Ishikawa (cell line): ENCODE measurements at regions not wholly inside any gene's neighbourhood (a gene's known extent, or its start where the extent isn't known, plus 50 kb on each side); places are given as distances from the start of the nearest gene placed in this dataset.

Experiments used
- CREB1 ChIP-seq: IDR thresholded peaks from 2 replicates; pipeline ENCODE4 v1.6.1; 2012; ENCODE audit warnings: low read depth
- EP300 ChIP-seq: IDR thresholded peaks from 2 replicates; pipeline ENCODE4 v1.6.1; 2012; ENCODE audit warnings: borderline replicate concordance
- FOXM1 ChIP-seq: IDR thresholded peaks from 2 replicates; pipeline ENCODE4 v1.6.1; 2012; ENCODE audit warnings: low read depth, borderline replicate concordance
- NFIC ChIP-seq: IDR thresholded peaks from 2 replicates; pipeline ENCODE4 v1.6.1; 2012
- TCF12 ChIP-seq: IDR thresholded peaks from 2 replicates; pipeline ENCODE4 v1.6.1; 2012; ENCODE audit warnings: low read depth
- YY1 ChIP-seq: IDR thresholded peaks from 2 replicates; pipeline ENCODE4 v1.6.1; 2012; ENCODE audit warnings: low read depth
- TF ChIP-seq, protein P1 (sequence below): IDR thresholded peaks from 2 replicates; pipeline ENCODE4 v1.6.1; 2012; ENCODE audit warnings: low read depth, mild to moderate bottlenecking
- TF ChIP-seq, protein P2 (sequence below): IDR thresholded peaks from 2 replicates; pipeline ENCODE4 v1.6.1; 2012

DNA sequence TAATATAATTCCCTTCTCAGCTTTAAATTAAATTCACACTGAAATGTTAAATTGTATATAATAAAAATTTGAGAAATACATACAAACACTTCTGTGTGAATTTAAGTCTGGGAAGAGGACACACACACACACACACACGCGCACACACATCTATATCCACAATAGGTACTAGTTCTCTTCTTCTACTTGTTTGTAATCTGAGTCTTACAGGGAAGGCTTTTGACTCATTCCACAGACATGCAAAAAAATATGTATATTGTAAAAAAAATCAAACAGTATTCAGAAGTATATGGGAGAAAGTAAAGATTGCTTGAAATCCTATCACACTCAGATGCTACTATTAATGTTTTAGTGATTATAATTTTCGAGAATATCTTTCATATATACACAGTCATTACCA is 276.2 kb downstream of the MDFIC start:
- TF ChIP-seq EP300 = no peak
- no peak for TF ChIP-seq YY1
- no peak for TF ChIP-seq FOXM1
- TF ChIP-seq TCF12 = no peak
- TF ChIP-seq, protein P1, sequence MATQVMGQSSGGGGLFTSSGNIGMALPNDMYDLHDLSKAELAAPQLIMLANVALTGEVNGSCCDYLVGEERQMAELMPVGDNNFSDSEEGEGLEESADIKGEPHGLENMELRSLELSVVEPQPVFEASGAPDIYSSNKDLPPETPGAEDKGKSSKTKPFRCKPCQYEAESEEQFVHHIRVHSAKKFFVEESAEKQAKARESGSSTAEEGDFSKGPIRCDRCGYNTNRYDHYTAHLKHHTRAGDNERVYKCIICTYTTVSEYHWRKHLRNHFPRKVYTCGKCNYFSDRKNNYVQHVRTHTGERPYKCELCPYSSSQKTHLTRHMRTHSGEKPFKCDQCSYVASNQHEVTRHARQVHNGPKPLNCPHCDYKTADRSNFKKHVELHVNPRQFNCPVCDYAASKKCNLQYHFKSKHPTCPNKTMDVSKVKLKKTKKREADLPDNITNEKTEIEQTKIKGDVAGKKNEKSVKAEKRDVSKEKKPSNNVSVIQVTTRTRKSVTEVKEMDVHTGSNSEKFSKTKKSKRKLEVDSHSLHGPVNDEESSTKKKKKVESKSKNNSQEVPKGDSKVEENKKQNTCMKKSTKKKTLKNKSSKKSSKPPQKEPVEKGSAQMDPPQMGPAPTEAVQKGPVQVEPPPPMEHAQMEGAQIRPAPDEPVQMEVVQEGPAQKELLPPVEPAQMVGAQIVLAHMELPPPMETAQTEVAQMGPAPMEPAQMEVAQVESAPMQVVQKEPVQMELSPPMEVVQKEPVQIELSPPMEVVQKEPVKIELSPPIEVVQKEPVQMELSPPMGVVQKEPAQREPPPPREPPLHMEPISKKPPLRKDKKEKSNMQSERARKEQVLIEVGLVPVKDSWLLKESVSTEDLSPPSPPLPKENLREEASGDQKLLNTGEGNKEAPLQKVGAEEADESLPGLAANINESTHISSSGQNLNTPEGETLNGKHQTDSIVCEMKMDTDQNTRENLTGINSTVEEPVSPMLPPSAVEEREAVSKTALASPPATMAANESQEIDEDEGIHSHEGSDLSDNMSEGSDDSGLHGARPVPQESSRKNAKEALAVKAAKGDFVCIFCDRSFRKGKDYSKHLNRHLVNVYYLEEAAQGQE = no peak
- TF ChIP-seq NFIC = no peak
- TF ChIP-seq CREB1 = no peak
- TF ChIP-seq, protein P2, sequence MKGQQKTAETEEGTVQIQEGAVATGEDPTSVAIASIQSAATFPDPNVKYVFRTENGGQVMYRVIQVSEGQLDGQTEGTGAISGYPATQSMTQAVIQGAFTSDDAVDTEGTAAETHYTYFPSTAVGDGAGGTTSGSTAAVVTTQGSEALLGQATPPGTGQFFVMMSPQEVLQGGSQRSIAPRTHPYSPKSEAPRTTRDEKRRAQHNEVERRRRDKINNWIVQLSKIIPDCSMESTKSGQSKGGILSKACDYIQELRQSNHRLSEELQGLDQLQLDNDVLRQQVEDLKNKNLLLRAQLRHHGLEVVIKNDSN = no peak
